Keratinocyte (primary cell): ENCODE measurements at regions not wholly inside any gene's neighbourhood (a gene's known extent, or its start where the extent isn't known, plus 50 kb on each side); places are given as distances from the start of the nearest gene placed in this dataset.

ENCODE experiments used
- DNase-seq: peaks from one replicate; pipeline ENCODE4 v3.0.0-alpha.2; 2011; ENCODE audit warnings: low read depth, missing footprints, low spot score
- FAIRE-seq: peaks from 2 replicates; lab custom pipeline; 2011; peaks lifted over from hg19 to GRCh38; lab: Jason Lieb, UNC
- H2AFZ ChIP-seq: 2 replicates; pipeline ENCODE4 v1.6.0; 2012; ENCODE audit warnings: low read length, control low read depth, inconsistent platforms; ENCODE audit not compliant: control insufficient read depth
- H3K27ac ChIP-seq: 2 replicates; pipeline ENCODE4 v1.5.1; 2011; ENCODE audit warnings: low read length; ENCODE audit not compliant: control insufficient read depth, insufficient read depth
- H3K27me3 ChIP-seq: 3 replicates; pipeline ENCODE4 v1.6.0; 2011; ENCODE audit warnings: low read length; ENCODE audit not compliant: control insufficient read depth, insufficient read depth; ENCODE audit errors: extremely low read depth
- H3K36me3 ChIP-seq, 2 experiments: 2 replicates in 1 of 2; 3 replicates in 1 of 2; pipeline ENCODE4 v1.5.1; 2011; ENCODE audit warnings: low read length in 2 of 2, mild to moderate bottlenecking in 1 of 2; ENCODE audit not compliant: control insufficient read depth in 2 of 2, insufficient read depth in 2 of 2; ENCODE audit errors: extremely low read depth in 1 of 2
- H3K4me1 ChIP-seq: 3 replicates; pipeline ENCODE4 v1.5.1; 2011; ENCODE audit warnings: low read length; ENCODE audit not compliant: control insufficient read depth, insufficient read depth; ENCODE audit errors: extremely low read depth
- H3K4me2 ChIP-seq: 3 replicates; pipeline ENCODE4 v1.6.0; 2011; ENCODE audit warnings: low read depth, low read length; ENCODE audit not compliant: control insufficient read depth, insufficient read depth; ENCODE audit errors: extremely low read depth
- H3K4me3 ChIP-seq, 3 experiments: fragments of 200-600 bp in 1 of 3; sonication (generic) in 1 of 3; 2 replicates in 2 of 3; 3 replicates in 1 of 3; pipeline ENCODE4 v1.5.1; 2011 to 2016; ENCODE audit warnings: low read length in 3 of 3, mild to moderate bottlenecking in 3 of 3, control low read depth in 2 of 3, inconsistent platforms in 1 of 3, low read depth in 1 of 3, mixed read lengths in 1 of 3, mixed run types in 1 of 3, moderate library complexity in 1 of 3; ENCODE audit not compliant: control insufficient read depth in 2 of 3, insufficient read depth in 2 of 3; ENCODE audit errors: extremely low read depth in 1 of 3
- H3K79me2 ChIP-seq: 2 replicates; pipeline ENCODE4 v1.6.0; 2012; ENCODE audit warnings: low read length; ENCODE audit not compliant: control insufficient read depth, insufficient read depth
- H3K9ac ChIP-seq: 3 replicates; pipeline ENCODE4 v1.6.0; 2011; ENCODE audit warnings: low read length; ENCODE audit not compliant: control insufficient read depth, insufficient read depth; ENCODE audit errors: extremely low read depth
- H3K9me1 ChIP-seq: 3 replicates; pipeline ENCODE4 v1.6.0; 2011; ENCODE audit warnings: low read length; ENCODE audit not compliant: control insufficient read depth, insufficient read depth; ENCODE audit errors: extremely low read depth
- H3K9me3 ChIP-seq: 2 replicates; pipeline ENCODE4 v1.5.1; 2012; ENCODE audit warnings: low read depth, low read length; ENCODE audit not compliant: control insufficient read depth
- H4K20me1 ChIP-seq: 3 replicates; pipeline ENCODE4 v1.6.0; 2011; ENCODE audit warnings: low read length; ENCODE audit not compliant: control insufficient read depth, insufficient read depth; ENCODE audit errors: extremely low read depth
- EZH2 ChIP-seq: IDR thresholded peaks from one replicate; pipeline ENCODE4 v1.6.1; 2012; ENCODE audit warnings: inconsistent platforms, mild to moderate bottlenecking, low read length, moderate library complexity
- dilution Hi-C: fragments of 300-500 bp; cut with MboI; formaldehyde crosslinking; loops from one replicate; pipeline ENCODE4 v1.7.0; 2020; ENCODE audit warnings: low sequenced_read_pairs; ENCODE audit not compliant: extremely low pct_ligation_motif_present
- TF ChIP-seq, protein P1 (sequence below), 3 experiments: IDR thresholded peaks in 1 of 3; conservative IDR thresholded peaks in 1 of 3; optimal IDR thresholded peaks in 1 of 3; 2 replicates in 2 of 3; 3 replicates in 1 of 3; pipeline versions ENCODE3 to v1.5.1; 2011; ENCODE audit warnings: low read length in 3 of 3, mild to moderate bottlenecking in 3 of 3, moderate library complexity in 2 of 3, control low read depth in 1 of 3, inconsistent platforms in 1 of 3; ENCODE audit not compliant: insufficient read depth in 2 of 3; ENCODE audit errors: extremely low read depth in 1 of 3

DNA sequence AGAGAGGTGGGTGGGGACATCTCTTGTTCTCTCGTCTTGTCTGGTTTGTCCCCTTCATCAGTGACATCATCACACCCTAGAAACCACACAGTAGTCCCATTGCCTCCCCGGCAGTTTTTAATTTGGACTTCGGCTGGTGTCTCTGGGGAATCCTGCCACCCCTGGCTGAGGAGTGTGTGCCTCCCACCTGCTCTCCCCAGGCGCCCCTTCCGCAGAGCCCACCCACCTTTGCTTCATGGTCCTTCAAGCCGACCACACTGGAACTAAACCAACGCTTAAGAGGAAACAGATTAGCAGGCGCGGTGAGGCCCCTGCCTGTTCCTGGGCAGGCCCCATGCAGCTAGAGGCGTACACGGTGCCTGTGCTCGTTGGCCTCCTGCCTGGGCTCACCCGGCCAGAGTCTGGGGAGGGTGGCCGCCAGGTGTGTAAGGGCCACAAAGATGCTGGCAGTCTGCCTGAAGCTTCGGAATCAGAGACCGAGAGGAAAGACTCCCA is 107.6 kb upstream of the SPRY4 start:
- Histone ChIP-seq H3K9ac (no peak overlapping the region), H3K9me1 (no peaks in the 10 kb centered on the region), H3K27ac (no peak overlapping the region), H3K27me3 (no peaks in the 10 kb centered on the region), H2AFZ (no peak overlapping the region), H3K4me1 (peaks cover 20% of the 10 kb centered on the region), H3K79me2 (no peaks in the 10 kb centered on the region), H3K4me2 (no peak overlapping the region), H3K9me3 (no peaks in the 10 kb centered on the region), H3K4me3 (no peak overlapping the region), H3K36me3 (no peaks in the 10 kb centered on the region), H4K20me1 (no peaks in the 10 kb centered on the region)
- TF ChIP-seq EZH2 = no peak
- TF ChIP-seq, protein P1, sequence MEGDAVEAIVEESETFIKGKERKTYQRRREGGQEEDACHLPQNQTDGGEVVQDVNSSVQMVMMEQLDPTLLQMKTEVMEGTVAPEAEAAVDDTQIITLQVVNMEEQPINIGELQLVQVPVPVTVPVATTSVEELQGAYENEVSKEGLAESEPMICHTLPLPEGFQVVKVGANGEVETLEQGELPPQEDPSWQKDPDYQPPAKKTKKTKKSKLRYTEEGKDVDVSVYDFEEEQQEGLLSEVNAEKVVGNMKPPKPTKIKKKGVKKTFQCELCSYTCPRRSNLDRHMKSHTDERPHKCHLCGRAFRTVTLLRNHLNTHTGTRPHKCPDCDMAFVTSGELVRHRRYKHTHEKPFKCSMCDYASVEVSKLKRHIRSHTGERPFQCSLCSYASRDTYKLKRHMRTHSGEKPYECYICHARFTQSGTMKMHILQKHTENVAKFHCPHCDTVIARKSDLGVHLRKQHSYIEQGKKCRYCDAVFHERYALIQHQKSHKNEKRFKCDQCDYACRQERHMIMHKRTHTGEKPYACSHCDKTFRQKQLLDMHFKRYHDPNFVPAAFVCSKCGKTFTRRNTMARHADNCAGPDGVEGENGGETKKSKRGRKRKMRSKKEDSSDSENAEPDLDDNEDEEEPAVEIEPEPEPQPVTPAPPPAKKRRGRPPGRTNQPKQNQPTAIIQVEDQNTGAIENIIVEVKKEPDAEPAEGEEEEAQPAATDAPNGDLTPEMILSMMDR (optimal IDR thresholded peaks at IDR 0.05 in 1 of 3, IDR thresholded peaks at IDR 0.05 in 1 of 3, conservative IDR thresholded peaks at IDR 0.05 in 1 of 3; ENCODE audit: extremely low read depth in 1 of 3, insufficient read depth in 2 of 3, low read length in 3 of 3) = no peak
- FAIRE-seq (no peak), DNase-seq (no peak)
- dilution Hi-C loops = no loop called here

DNA sequence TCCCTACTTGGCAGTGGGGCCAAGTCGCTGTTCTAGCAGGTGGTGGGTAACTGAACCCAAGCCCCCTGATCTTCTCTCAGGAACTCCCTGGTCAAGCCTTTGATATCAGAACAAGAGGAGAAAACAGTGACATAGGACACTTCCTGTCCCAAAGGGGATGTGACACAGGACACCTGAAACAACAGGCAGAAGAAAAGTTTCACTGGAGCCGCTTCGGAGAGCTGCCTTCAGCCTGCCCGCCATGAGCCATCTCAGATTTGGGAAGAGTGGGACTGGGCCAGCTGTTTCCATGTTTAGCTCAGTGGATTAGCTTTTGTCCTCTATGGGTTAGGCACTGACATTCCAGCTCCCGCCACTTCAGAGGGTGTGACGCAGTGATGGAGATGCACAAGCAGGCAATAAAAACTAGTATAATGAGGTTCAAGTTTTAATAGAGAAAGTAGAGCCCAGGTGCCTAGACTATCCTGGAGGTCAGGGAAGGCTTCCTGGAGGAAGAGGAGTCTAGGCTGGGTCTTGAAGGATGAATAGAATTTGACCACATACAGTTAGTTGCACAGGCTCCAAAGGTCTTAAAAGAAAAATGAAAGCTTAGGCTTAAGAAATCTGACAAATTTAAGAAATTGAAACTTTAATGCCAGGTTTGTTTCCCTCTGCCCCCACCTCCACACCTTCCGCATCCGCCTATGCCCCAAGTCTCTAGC is 104.1 kb upstream of the SPRY4 start:
- Histone ChIP-seq H3K36me3 (no peaks in the 10 kb centered on the region), H3K27ac (no peak overlapping the region), H3K9ac (no peak overlapping the region), H3K9me3 (no peaks in the 10 kb centered on the region), H3K4me3 (no peak overlapping the region), H3K4me1 (peaks cover 17% of the 10 kb centered on the region), H4K20me1 (no peaks in the 10 kb centered on the region), H3K4me2 (no peak overlapping the region), H3K9me1 (no peaks in the 10 kb centered on the region), H3K79me2 (no peaks in the 10 kb centered on the region), H3K27me3 (no peaks in the 10 kb centered on the region), H2AFZ (no peak overlapping the region)
- TF ChIP-seq, protein P1 (optimal IDR thresholded peaks at IDR 0.05 in 1 of 3, IDR thresholded peaks at IDR 0.05 in 1 of 3, conservative IDR thresholded peaks at IDR 0.05 in 1 of 3; ENCODE audit: extremely low read depth in 1 of 3, insufficient read depth in 2 of 3, low read length in 3 of 3) = no peak
- no peak for TF ChIP-seq EZH2
- FAIRE-seq (no peak), DNase-seq (no peak)
- dilution Hi-C loops = no loop called here
